MM.1S (cell line): ENCODE measurements at regions not wholly inside any gene's neighbourhood (a gene's known extent, or its start where the extent isn't known, plus 50 kb on each side); places are given as distances from the start of the nearest gene placed in this dataset.

Experiments
- CTCF ChIP-seq: fragments of 300-600 bp; sonication (generic); IDR thresholded peaks from 2 replicates; pipeline ENCODE4 v1.5.1; 2016; ENCODE audit warnings: antibody characterized with exemption, low read length, mixed read lengths
- EZH2phosphoT487 ChIP-seq: fragments of 300-600 bp; sonication (generic); IDR thresholded peaks from 2 replicates; pipeline ENCODE4 v1.6.1; 2018; ENCODE audit warnings: antibody characterized with exemption, low read length

DNA sequence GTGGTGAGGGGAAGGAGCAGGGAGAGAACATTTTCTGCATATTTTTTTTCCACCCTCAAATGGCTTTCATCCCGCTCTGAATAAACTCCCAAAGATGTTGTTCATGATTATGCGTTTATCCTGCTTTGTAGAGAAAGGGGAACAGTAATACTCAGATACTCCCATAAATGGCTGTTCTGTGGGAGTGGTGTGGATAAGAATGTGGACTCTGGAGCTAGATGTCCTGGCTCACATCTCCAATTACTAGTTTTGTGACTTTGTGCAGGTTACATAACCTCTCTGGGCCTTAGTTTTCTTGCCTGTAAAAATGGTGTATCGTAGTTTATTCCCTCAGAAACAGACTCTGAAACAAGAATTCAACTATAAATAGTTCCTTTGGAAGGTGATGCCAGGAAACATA lies 395.4 kb upstream of the SUCLG2 start:
- no peak for TF ChIP-seq EZH2phosphoT487
- TF ChIP-seq CTCF, result no peak
